Endodermal cell (in vitro differentiated cells): ENCODE measurements at regions not wholly inside any gene's neighbourhood (a gene's known extent, or its start where the extent isn't known, plus 50 kb on each side); places are given as distances from the start of the nearest gene placed in this dataset.

Experiments
- DNase-seq: peaks from one replicate; pipeline ENCODE4 v3.0.0-alpha.2; 2017
- H3K27ac ChIP-seq: 2 replicates; pipeline ENCODE4 v1.5.1; 2013; ENCODE audit warnings: mild to moderate bottlenecking, low read depth, low read length, moderate library complexity
- H3K27me3 ChIP-seq: 2 replicates; pipeline ENCODE4 v1.6.1; 2013; ENCODE audit warnings: mild to moderate bottlenecking, low read length, moderate library complexity; ENCODE audit not compliant: insufficient read depth, control insufficient read depth, poor library complexity, severe bottlenecking
- H3K36me3 ChIP-seq: 2 replicates; pipeline ENCODE4 v1.7.0; 2013; ENCODE audit warnings: mild to moderate bottlenecking, low read length, moderate library complexity; ENCODE audit not compliant: control insufficient read depth, insufficient read depth
- H3K4me1 ChIP-seq: one replicate; pipeline ENCODE4 v1.7.0; 2013; ENCODE audit warnings: low read length; ENCODE audit not compliant: control insufficient read depth, insufficient read depth
- H3K4me3 ChIP-seq: 2 replicates; pipeline ENCODE4 v1.5.1; 2013; ENCODE audit warnings: mild to moderate bottlenecking, low read length, moderate library complexity
- H3K9ac ChIP-seq: 2 replicates; pipeline ENCODE4 v1.6.1; 2013; ENCODE audit warnings: mild to moderate bottlenecking, low read length, moderate library complexity; ENCODE audit not compliant: poor library complexity, severe bottlenecking; ENCODE audit errors: extremely low read depth
- H3K9me3 ChIP-seq: 2 replicates; pipeline ENCODE4 v1.6.1; 2013; ENCODE audit warnings: mild to moderate bottlenecking, low read length, moderate library complexity; ENCODE audit not compliant: control insufficient read depth
- H3K27ac Mint-ChIP-seq: 2 replicates; pipeline ENCODE4 v1.8.0; 2020; ENCODE audit warnings: mixed read lengths
- H3K27me3 Mint-ChIP-seq: 2 replicates; pipeline ENCODE4 v1.8.0; 2021; ENCODE audit warnings: mild to moderate bottlenecking, mixed read lengths; ENCODE audit not compliant: insufficient read depth
- H3K36me3 Mint-ChIP-seq: 2 replicates; pipeline ENCODE4 v1.8.0; 2020; ENCODE audit warnings: low read depth, mixed read lengths
- H3K4me1 Mint-ChIP-seq: 2 replicates; pipeline ENCODE4 v1.8.0; 2020; ENCODE audit warnings: mixed read lengths
- H3K4me3 Mint-ChIP-seq: 2 replicates; pipeline ENCODE4 v1.8.0; 2020; ENCODE audit warnings: mild to moderate bottlenecking, moderate library complexity, mixed read lengths
- H3K9me3 Mint-ChIP-seq: 2 replicates; pipeline ENCODE4 v1.8.0; 2020; ENCODE audit warnings: mild to moderate bottlenecking, mixed read lengths
- CTCF ChIP-seq: fragments of 200-600 bp; sonication (generic); conservative IDR thresholded peaks from 2 replicates; pipeline ENCODE4 v1.5.0; 2021; ENCODE audit warnings: antibody characterized with exemption, mild to moderate bottlenecking
- WGBS, 2 experiments: methylation state at CpG; one replicate each; pipeline versions ENCODE4 v1.1.5 to v1.1.7; 2013; ENCODE audit warnings: missing lambda C conversion rate in 2 of 2, mixed read lengths in 1 of 2; ENCODE audit not compliant: insufficient coverage in 1 of 2, insufficient read length in 1 of 2; 5-methylcytosine and 5-hydroxymethylcytosine counted together

GRCh38 chr7:153088601-153089000, 329.0 kb downstream of the ACTR3B start:
- Mint-ChIP-seq H3K4me3 (no peak overlapping the region), H3K4me1 (no peaks in the 10 kb centered on the region), H3K36me3 (no peaks in the 10 kb centered on the region), H3K27ac (no peak overlapping the region), H3K27me3 (no peaks in the 10 kb centered on the region), H3K9me3 (no peaks in the 10 kb centered on the region)
- H3K4me1 ChIP-seq: no peaks in the 10 kb centered on the region
- H3K27me3 ChIP-seq: no peaks in the 10 kb centered on the region
- no peak overlapping the region for H3K4me3 ChIP-seq
- no peak overlapping the region for H3K27ac ChIP-seq
- H3K9ac ChIP-seq: no peak overlapping the region
- H3K36me3 ChIP-seq: no peaks in the 10 kb centered on the region
- no peak for TF ChIP-seq CTCF
- H3K9me3 ChIP-seq: no peaks in the 10 kb centered on the region
- DNase-seq: no peak
- 92 to 95% methylated on average over 5 of the region's 5 CpGs for WGBS, 2 experiments

GRCh38 chr7:153090209-153090608, 330.7 kb downstream of the ACTR3B start:
- Mint-ChIP-seq H3K27ac (no peak overlapping the region), H3K27me3 (peaks cover 5% of the 10 kb centered on the region), H3K36me3 (no peaks in the 10 kb centered on the region), H3K4me1 (no peaks in the 10 kb centered on the region), H3K9me3 (peaks cover 12% of the 10 kb centered on the region), H3K4me3 (no peak overlapping the region)
- no peaks in the 10 kb centered on the region for H3K9me3 ChIP-seq
- no peak overlapping the region for H3K27ac ChIP-seq
- no peaks in the 10 kb centered on the region for H3K4me1 ChIP-seq
- WGBS, 2 experiments: 93 to 94% methylated on average over 2 to 3 of the region's 3 CpGs
- no peak for TF ChIP-seq CTCF
- no peaks in the 10 kb centered on the region for H3K36me3 ChIP-seq
- H3K27me3 ChIP-seq: no peaks in the 10 kb centered on the region
- H3K9ac ChIP-seq: no peak overlapping the region
- no peak overlapping the region for H3K4me3 ChIP-seq
- no peak for DNase-seq

DNA sequence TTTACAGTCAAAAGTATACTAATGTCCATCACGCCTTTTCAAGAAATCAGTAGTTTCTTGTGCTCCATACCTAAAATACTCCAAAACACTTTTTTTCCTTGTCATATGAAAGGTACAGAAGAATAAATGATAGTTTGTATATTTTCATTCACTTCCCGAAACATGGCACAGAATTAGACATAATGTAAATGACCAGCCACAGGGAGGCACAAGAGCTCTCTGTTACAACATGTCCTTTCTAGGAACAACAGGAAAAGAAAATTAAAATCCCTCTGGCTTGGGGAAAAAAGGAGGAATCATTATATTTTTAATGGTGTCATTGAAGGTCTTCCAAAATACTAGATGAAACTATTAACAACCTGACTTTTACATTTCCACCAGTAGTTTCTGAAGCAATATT, 331.2 kb downstream of the ACTR3B start:
- no peak overlapping the region for H3K9ac ChIP-seq
- H3K4me3 Mint-ChIP-seq: no peak overlapping the region
- whole genome bisulfite sequencing, 2 experiments: 83% methylated on average over 2 of the region's 2 CpGs; no CpG with 5 or more reads in 1 of the 2 experiments

More for the DNA sequence above, 331.2 kb downstream of the ACTR3B start:
- no peak for DNase-seq
- H3K4me1 Mint-ChIP-seq: no peaks in the 10 kb centered on the region
- Histone ChIP-seq H3K9me3 (no peaks in the 10 kb centered on the region), H3K27ac (no peak overlapping the region), H3K27me3 (no peaks in the 10 kb centered on the region), H3K36me3 (no peaks in the 10 kb centered on the region), H3K4me3 (no peak overlapping the region), H3K4me1 (no peaks in the 10 kb centered on the region)
- peaks cover 15% of the 10 kb centered on the region for H3K9me3 Mint-ChIP-seq
- H3K36me3 Mint-ChIP-seq: no peaks in the 10 kb centered on the region
- peak; percentile 56 for TF ChIP-seq CTCF
- H3K27me3 Mint-ChIP-seq: peaks cover 5% of the 10 kb centered on the region
- no peak overlapping the region for H3K27ac Mint-ChIP-seq
